ENCODE measurements at regions not wholly inside any gene's neighbourhood (a gene's known extent, or its start where the extent isn't known, plus 50 kb on each side); places are given as distances from the start of the nearest gene placed in this dataset.

GRCh38 chr9:33637881-33638280, 113.8 kb downstream of the ANKRD18B start:
- Mint-ChIP-seq H3K4me1 (ENCODE audit: low read depth, unreplicated experiment) (no peaks in the 10 kb centered on the region), H3K27me3 (ENCODE audit: unreplicated experiment) (peaks cover 94% of the 10 kb centered on the region), H3K27ac (ENCODE audit: unreplicated experiment) (no peak overlapping the region), H3K9me3 (ENCODE audit: low read depth, unreplicated experiment) (no peaks in the 10 kb centered on the region), H3K36me3 (ENCODE audit: insufficient read depth, unreplicated experiment) (no peaks in the 10 kb centered on the region), H3K4me3 (ENCODE audit: low read depth, unreplicated experiment) (no peak overlapping the region)
- no peak for TF ChIP-seq CTCF (IDR thresholded peaks at IDR 0.05; ENCODE audit: unreplicated experiment)
- CTCF ChIA-PET, result interaction anchor here (0.9 kb wide), 1 partner anchor 14 kb away, joined by 3 read pairs; no protein-coding TSS in a partner anchor
- DNase-seq, result no peak
- intact Hi-C loops (cut with micrococcal nuclease; ENCODE audit: unreplicated experiment), result no loop called here
- BruUV-seq (replicated peaks), result no TSS peak

- no peak for TF ChIP-seq CTCF (IDR thresholded peaks at IDR 0.05; ENCODE audit: unreplicated experiment)
- no peak for DNase-seq
- CTCF ChIA-PET, result no interaction called here
- no peaks in the 10 kb centered on the region for H3K9me3 Mint-ChIP-seq (ENCODE audit: low read depth, unreplicated experiment)
- no peak overlapping the region for H3K4me3 Mint-ChIP-seq (ENCODE audit: low read depth, unreplicated experiment)
- H3K27ac Mint-ChIP-seq (ENCODE audit: unreplicated experiment), result no peak overlapping the region
- H3K27me3 Mint-ChIP-seq (ENCODE audit: unreplicated experiment), result peaks cover 94% of the 10 kb centered on the region
- H3K36me3 Mint-ChIP-seq (ENCODE audit: insufficient read depth, unreplicated experiment), result no peaks in the 10 kb centered on the region
- intact Hi-C loops (cut with micrococcal nuclease; ENCODE audit: unreplicated experiment), result no loop called here
- BruUV-seq (replicated peaks), result no TSS peak
- H3K4me1 Mint-ChIP-seq (ENCODE audit: low read depth, unreplicated experiment), result no peaks in the 10 kb centered on the region
These were observed 114.4 kb downstream of the ANKRD18B start for GRCh38 chr9:33638391-33638915.

GRCh38 chr9:33645706-33646105, 121.7 kb downstream of the ANKRD18B start:
- H3K27me3 Mint-ChIP-seq (ENCODE audit: unreplicated experiment), result peaks cover 46% of the 10 kb centered on the region
- H3K36me3 Mint-ChIP-seq (ENCODE audit: insufficient read depth, unreplicated experiment), result no peaks in the 10 kb centered on the region
- no peak for TF ChIP-seq CTCF (IDR thresholded peaks at IDR 0.05; ENCODE audit: unreplicated experiment)
- no TSS peak for BruUV-seq (replicated peaks)
- H3K4me3 Mint-ChIP-seq (ENCODE audit: low read depth, unreplicated experiment), result no peak overlapping the region
- no peaks in the 10 kb centered on the region for H3K4me1 Mint-ChIP-seq (ENCODE audit: low read depth, unreplicated experiment)
- DNase-seq, result no peak
- CTCF ChIA-PET, result no interaction called here
- intact Hi-C loops (cut with micrococcal nuclease; ENCODE audit: unreplicated experiment), result no loop called here
- H3K9me3 Mint-ChIP-seq (ENCODE audit: low read depth, unreplicated experiment), result no peaks in the 10 kb centered on the region
- no peak overlapping the region for H3K27ac Mint-ChIP-seq (ENCODE audit: unreplicated experiment)

- CTCF ChIA-PET, result interaction anchor here (0.6 to 1.3 kb wide), 2 partner anchors 17 to 26 kb away, joined by 3 read pairs; no protein-coding TSS in a partner anchor
- BruUV-seq (replicated peaks), result no TSS peak
- intact Hi-C loops (cut with micrococcal nuclease; ENCODE audit: unreplicated experiment), result no loop called here
- no peaks in the 10 kb centered on the region for H3K4me1 Mint-ChIP-seq (ENCODE audit: low read depth, unreplicated experiment)
- no peak for DNase-seq
- TF ChIP-seq CTCF (IDR thresholded peaks at IDR 0.05; ENCODE audit: unreplicated experiment), result no peak
- no peaks in the 10 kb centered on the region for H3K36me3 Mint-ChIP-seq (ENCODE audit: insufficient read depth, unreplicated experiment)
- peaks cover 13% of the 10 kb centered on the region for H3K27me3 Mint-ChIP-seq (ENCODE audit: unreplicated experiment)
- H3K9me3 Mint-ChIP-seq (ENCODE audit: low read depth, unreplicated experiment), result no peaks in the 10 kb centered on the region
- H3K27ac Mint-ChIP-seq (ENCODE audit: unreplicated experiment), result no peak overlapping the region
- no peak overlapping the region for H3K4me3 Mint-ChIP-seq (ENCODE audit: low read depth, unreplicated experiment)
These were observed 125.4 kb downstream of the ANKRD18B start for GRCh38 chr9:33649463-33649862.
